Ishikawa (cell line): ENCODE measurements at regions not wholly inside any gene's neighbourhood (a gene's known extent, or its start where the extent isn't known, plus 50 kb on each side); places are given as distances from the start of the nearest gene placed in this dataset.
A peak's percentile ranks its signal among the peaks of the same experiment; 100 is the strongest.

Experiments
- CEBPB ChIP-seq: IDR thresholded peaks from 2 replicates; pipeline ENCODE4 v1.6.1; 2012
- CREB1 ChIP-seq: IDR thresholded peaks from 2 replicates; pipeline ENCODE4 v1.6.1; 2012; ENCODE audit warnings: low read depth
- EP300 ChIP-seq: IDR thresholded peaks from 2 replicates; pipeline ENCODE4 v1.6.1; 2012; ENCODE audit warnings: borderline replicate concordance
- MAX ChIP-seq: IDR thresholded peaks from 2 replicates; pipeline ENCODE4 v1.6.1; 2012
- RAD21 ChIP-seq: IDR thresholded peaks from 2 replicates; pipeline ENCODE4 v1.6.1; 2012; ENCODE audit warnings: low read depth
- REST ChIP-seq: IDR thresholded peaks from 2 replicates; pipeline ENCODE4 v1.6.1; 2012; ENCODE audit warnings: low read depth, mild to moderate bottlenecking
- TAF1 ChIP-seq: IDR thresholded peaks from 2 replicates; pipeline ENCODE4 v1.6.1; 2012; ENCODE audit warnings: low read depth, mild to moderate bottlenecking
- TCF12 ChIP-seq: IDR thresholded peaks from 2 replicates; pipeline ENCODE4 v1.6.1; 2012; ENCODE audit warnings: low read depth
- USF1 ChIP-seq: IDR thresholded peaks from 2 replicates; pipeline ENCODE4 v1.6.1; 2012
- YY1 ChIP-seq: IDR thresholded peaks from 2 replicates; pipeline ENCODE4 v1.6.1; 2012; ENCODE audit warnings: low read depth
- ZBTB7A ChIP-seq: IDR thresholded peaks from 2 replicates; pipeline ENCODE4 v1.6.1; 2012; ENCODE audit warnings: low read depth

- TF ChIP-seq TCF12: no peak
- TF ChIP-seq YY1: no peak
- TF ChIP-seq REST: no peak
- no peak for TF ChIP-seq EP300
- TF ChIP-seq MAX: no peak
- TF ChIP-seq TAF1: no peak
- no peak for TF ChIP-seq CEBPB
- peak; percentile 12; the same call in 1 of the 2 replicates for TF ChIP-seq RAD21
- TF ChIP-seq CREB1: no peak
- TF ChIP-seq USF1: no peak
- no peak for TF ChIP-seq ZBTB7A
Observed at GRCh38 chr2:21372654-21373053, 248.9 kb downstream of the TDRD15 start.
